ENCODE measurements at regions not wholly inside any gene's neighbourhood (a gene's known extent, or its start where the extent isn't known, plus 50 kb on each side); places are given as distances from the start of the nearest gene placed in this dataset.
"Not testable (repeated sequence)": the region's sequence is repeated elsewhere in the genome, so short reads cannot be mapped to it uniquely, and the experiment has no call there.

DNA sequence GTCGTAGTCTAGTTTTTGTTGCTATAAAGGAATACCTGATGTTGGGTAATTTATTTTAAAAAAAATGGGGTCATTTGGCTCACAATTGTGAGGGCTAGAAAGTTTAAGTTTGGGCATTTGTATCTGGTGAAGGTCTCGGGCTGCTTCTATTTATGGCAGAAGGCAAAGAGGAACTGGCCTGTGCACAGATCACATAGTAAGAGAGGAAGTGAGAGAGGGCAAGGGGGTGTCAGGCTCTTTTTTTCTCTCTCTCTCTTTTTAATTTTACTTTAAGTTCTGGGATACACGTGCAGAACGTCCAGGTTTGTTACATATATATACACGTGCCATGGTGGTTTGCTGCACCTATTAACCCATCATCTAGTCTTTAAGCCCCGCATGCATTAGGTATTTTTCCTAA lies 453.3 kb downstream of the DIRAS2 start:
- H2AFZ ChIP-seq (ENCODE audit: low read length) = no peak overlapping the region

DNA sequence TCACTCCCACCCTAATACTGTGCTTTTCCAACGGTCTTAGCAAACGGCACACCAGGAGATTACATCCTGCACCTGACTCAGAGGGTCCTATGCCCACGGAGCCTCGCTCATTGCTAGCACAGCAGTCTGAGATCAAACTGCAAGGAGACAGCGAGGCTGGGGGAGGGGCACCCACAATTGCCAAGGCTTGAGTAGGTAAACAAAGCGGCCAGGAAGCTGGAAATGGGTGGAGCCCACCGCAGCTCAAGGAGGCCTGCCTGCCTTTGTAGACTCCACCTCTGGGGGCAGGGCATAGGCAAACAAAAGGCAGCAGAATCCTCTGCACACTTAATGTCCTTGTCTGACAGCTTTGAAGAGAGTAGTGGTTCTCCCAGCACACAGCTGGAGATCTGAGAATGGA lies 450.2 kb downstream of the DIRAS2 start:
- not testable (repeated sequence) for H3K9me3 ChIP-seq (ENCODE audit: low read depth, low read length); H3K4me3 ChIP-seq (ENCODE audit: insufficient read depth, low read length); H3K79me2 ChIP-seq (ENCODE audit: insufficient read depth, low read length); DNase-seq (ENCODE audit: insufficient read length, low spot score, missing footprints); H4K20me1 ChIP-seq (ENCODE audit: insufficient read depth, low read length); H3K27ac ChIP-seq (ENCODE audit: low read depth, low read length); H3K27me3 ChIP-seq (ENCODE audit: insufficient read depth, low read length); H3K4me2 ChIP-seq (ENCODE audit: insufficient read depth, low read length); H2AFZ ChIP-seq (ENCODE audit: low read length); H3K4me1 ChIP-seq (ENCODE audit: insufficient read depth, low read length); H3K36me3 ChIP-seq (ENCODE audit: insufficient read depth, low read length)

More for the DNA sequence above, 453.3 kb downstream of the DIRAS2 start:
- no peaks in the 10 kb centered on the region for H4K20me1 ChIP-seq (ENCODE audit: insufficient read depth, low read length)
- H3K27me3 ChIP-seq (ENCODE audit: insufficient read depth, low read length) = no peaks in the 10 kb centered on the region
- no peak overlapping the region for H3K4me3 ChIP-seq (ENCODE audit: insufficient read depth, low read length)
- H3K36me3 ChIP-seq (ENCODE audit: insufficient read depth, low read length) = no peaks in the 10 kb centered on the region
- no peak overlapping the region for H3K27ac ChIP-seq (ENCODE audit: low read depth, low read length)
- H3K9me3 ChIP-seq (ENCODE audit: low read depth, low read length) = no peaks in the 10 kb centered on the region
- no peaks in the 10 kb centered on the region for H3K4me1 ChIP-seq (ENCODE audit: insufficient read depth, low read length)
- no peak overlapping the region for H3K4me2 ChIP-seq (ENCODE audit: insufficient read depth, low read length)
- no peaks in the 10 kb centered on the region for H3K79me2 ChIP-seq (ENCODE audit: insufficient read depth, low read length)
- DNase-seq (ENCODE audit: insufficient read length, low spot score, missing footprints) = no peak
- TF ChIP-seq, protein P1, sequence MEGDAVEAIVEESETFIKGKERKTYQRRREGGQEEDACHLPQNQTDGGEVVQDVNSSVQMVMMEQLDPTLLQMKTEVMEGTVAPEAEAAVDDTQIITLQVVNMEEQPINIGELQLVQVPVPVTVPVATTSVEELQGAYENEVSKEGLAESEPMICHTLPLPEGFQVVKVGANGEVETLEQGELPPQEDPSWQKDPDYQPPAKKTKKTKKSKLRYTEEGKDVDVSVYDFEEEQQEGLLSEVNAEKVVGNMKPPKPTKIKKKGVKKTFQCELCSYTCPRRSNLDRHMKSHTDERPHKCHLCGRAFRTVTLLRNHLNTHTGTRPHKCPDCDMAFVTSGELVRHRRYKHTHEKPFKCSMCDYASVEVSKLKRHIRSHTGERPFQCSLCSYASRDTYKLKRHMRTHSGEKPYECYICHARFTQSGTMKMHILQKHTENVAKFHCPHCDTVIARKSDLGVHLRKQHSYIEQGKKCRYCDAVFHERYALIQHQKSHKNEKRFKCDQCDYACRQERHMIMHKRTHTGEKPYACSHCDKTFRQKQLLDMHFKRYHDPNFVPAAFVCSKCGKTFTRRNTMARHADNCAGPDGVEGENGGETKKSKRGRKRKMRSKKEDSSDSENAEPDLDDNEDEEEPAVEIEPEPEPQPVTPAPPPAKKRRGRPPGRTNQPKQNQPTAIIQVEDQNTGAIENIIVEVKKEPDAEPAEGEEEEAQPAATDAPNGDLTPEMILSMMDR (IDR thresholded peaks at IDR 0.05; ENCODE audit: extremely low read depth, low read depth, low read length) = no peak

- no peak overlapping the region for H3K4me2 ChIP-seq (ENCODE audit: insufficient read depth, low read length)
- no peaks in the 10 kb centered on the region for H3K9me3 ChIP-seq (ENCODE audit: low read depth, low read length)
- H3K27ac ChIP-seq (ENCODE audit: low read depth, low read length) = no peak overlapping the region
- TF ChIP-seq, protein P1 (IDR thresholded peaks at IDR 0.05; ENCODE audit: extremely low read depth, low read depth, low read length) = no peak
- H3K27me3 ChIP-seq (ENCODE audit: insufficient read depth, low read length) = no peaks in the 10 kb centered on the region
- no peak overlapping the region for H2AFZ ChIP-seq (ENCODE audit: low read length)
- H3K36me3 ChIP-seq (ENCODE audit: insufficient read depth, low read length) = no peaks in the 10 kb centered on the region
- no peaks in the 10 kb centered on the region for H3K79me2 ChIP-seq (ENCODE audit: insufficient read depth, low read length)
- no peak overlapping the region for H3K4me3 ChIP-seq (ENCODE audit: insufficient read depth, low read length)
- no peaks in the 10 kb centered on the region for H3K4me1 ChIP-seq (ENCODE audit: insufficient read depth, low read length)
- DNase-seq (ENCODE audit: insufficient read length, low spot score, missing footprints) = no peak
- no peaks in the 10 kb centered on the region for H4K20me1 ChIP-seq (ENCODE audit: insufficient read depth, low read length)
These were observed 443.7 kb downstream of the DIRAS2 start for GRCh38 chr9:90198956-90199355.

DNA sequence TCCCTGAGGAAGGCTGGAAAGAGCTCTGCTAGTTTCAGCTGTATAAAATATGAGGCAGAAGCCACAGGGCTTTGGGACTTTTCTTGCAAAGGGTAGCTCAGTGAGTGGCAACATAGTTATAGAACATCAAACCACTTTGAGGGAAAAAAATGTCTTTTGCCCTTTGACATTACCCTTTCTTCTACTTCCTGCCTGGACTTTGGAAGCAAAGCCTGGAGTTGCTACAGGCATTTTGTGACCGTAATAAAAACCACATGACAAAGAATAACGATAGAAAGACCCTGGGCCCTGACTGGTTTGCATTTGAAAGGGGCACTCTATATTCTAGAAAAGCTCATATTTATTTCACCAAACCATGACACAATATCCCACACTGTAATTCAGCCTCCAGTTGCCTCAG lies 440.9 kb downstream of the DIRAS2 start:
- Histone ChIP-seq H3K27ac (ENCODE audit: low read depth, low read length) (no peak overlapping the region), H3K27me3 (ENCODE audit: insufficient read depth, low read length) (no peaks in the 10 kb centered on the region), H3K79me2 (ENCODE audit: insufficient read depth, low read length) (no peaks in the 10 kb centered on the region), H3K4me2 (ENCODE audit: insufficient read depth, low read length) (no peak overlapping the region), H3K36me3 (ENCODE audit: insufficient read depth, low read length) (no peaks in the 10 kb centered on the region), H3K9me3 (ENCODE audit: low read depth, low read length) (no peaks in the 10 kb centered on the region), H3K4me3 (ENCODE audit: insufficient read depth, low read length) (no peak overlapping the region), H2AFZ (ENCODE audit: low read length) (no peak overlapping the region), H3K4me1 (ENCODE audit: insufficient read depth, low read length) (no peaks in the 10 kb centered on the region), H4K20me1 (ENCODE audit: insufficient read depth, low read length) (no peaks in the 10 kb centered on the region)
- TF ChIP-seq, protein P1 (IDR thresholded peaks at IDR 0.05; ENCODE audit: extremely low read depth, low read depth, low read length) = no peak
- no peak for DNase-seq (ENCODE audit: insufficient read length, low spot score, missing footprints)
